Mesothelial cell of epicardium (in vitro differentiated cells): ENCODE measurements at regions not wholly inside any gene's neighbourhood (a gene's known extent, or its start where the extent isn't known, plus 50 kb on each side); places are given as distances from the start of the nearest gene placed in this dataset.

Experiments used
- DNase-seq, 2 experiments: peaks; one replicate each; pipeline ENCODE4 v3.0.0; 2021; ENCODE audit warnings: low spot score in 2 of 2; ENCODE audit not compliant: unreplicated experiment in 2 of 2
- H3K27ac Mint-ChIP-seq: 2 replicates; pipeline ENCODE4 v1.8.0; 2021; ENCODE audit warnings: mixed read lengths
- H3K27me3 Mint-ChIP-seq: 2 replicates; pipeline ENCODE4 v1.8.0; 2021; ENCODE audit warnings: low read depth, mixed read lengths
- H3K36me3 Mint-ChIP-seq: 2 replicates; pipeline ENCODE4 v1.8.0; 2021; ENCODE audit warnings: mixed read lengths
- H3K4me1 Mint-ChIP-seq: 2 replicates; pipeline ENCODE4 v1.8.0; 2021; ENCODE audit warnings: mixed read lengths
- H3K4me3 Mint-ChIP-seq: 2 replicates; pipeline ENCODE4 v1.8.0; 2021; ENCODE audit warnings: mild to moderate bottlenecking, moderate library complexity, mixed read lengths
- H3K9me3 Mint-ChIP-seq: 2 replicates; pipeline ENCODE4 v1.8.0; 2021; ENCODE audit warnings: mixed read lengths
- CTCF ChIP-seq: fragments of 200-600 bp; sonication (generic); IDR thresholded peaks from one replicate; pipeline ENCODE4 v1.5.0; 2021; ENCODE audit warnings: antibody characterized with exemption; ENCODE audit not compliant: unreplicated experiment

GRCh38 chr15:92326236-92326635 lies 67.4 kb upstream of the ST8SIA2 start:
- Mint-ChIP-seq H3K4me1 (peaks cover 30% of the 10 kb centered on the region), H3K36me3 (no peaks in the 10 kb centered on the region), H3K27ac (no peak overlapping the region), H3K27me3 (peaks cover 21% of the 10 kb centered on the region), H3K4me3 (no peak overlapping the region), H3K9me3 (no peaks in the 10 kb centered on the region)
- DNase-seq = no peak
- TF ChIP-seq CTCF = no peak

GRCh38 chr15:92327033-92327432 lies 66.6 kb upstream of the ST8SIA2 start:
- Mint-ChIP-seq H3K9me3 (peaks cover 4% of the 10 kb centered on the region), H3K36me3 (no peaks in the 10 kb centered on the region), H3K27ac (no peak overlapping the region), H3K4me3 (no peak overlapping the region), H3K27me3 (peaks cover 16% of the 10 kb centered on the region), H3K4me1 (peaks cover 30% of the 10 kb centered on the region)
- no peak for TF ChIP-seq CTCF
- DNase-seq = no peak

- Mint-ChIP-seq H3K27ac (no peak overlapping the region), H3K36me3 (no peaks in the 10 kb centered on the region), H3K4me3 (no peak overlapping the region), H3K4me1 (peaks cover 24% of the 10 kb centered on the region), H3K9me3 (peaks cover 10% of the 10 kb centered on the region), H3K27me3 (peaks cover 13% of the 10 kb centered on the region)
- no peak for DNase-seq
- no peak for TF ChIP-seq CTCF
Observed at GRCh38 chr15:92328207-92328606, 65.5 kb upstream of the ST8SIA2 start.

- Mint-ChIP-seq H3K4me1 (peaks cover 1% of the 10 kb centered on the region), H3K27me3 (peaks cover 31% of the 10 kb centered on the region), H3K27ac (no peak overlapping the region), H3K4me3 (no peak overlapping the region), H3K36me3 (no peaks in the 10 kb centered on the region), H3K9me3 (peaks cover 12% of the 10 kb centered on the region)
- no peak for DNase-seq
- no peak for TF ChIP-seq CTCF
Observed at GRCh38 chr15:92332125-92332899, 61.4 kb upstream of the ST8SIA2 start.

GRCh38 chr15:92333709-92334108 lies 60.0 kb upstream of the ST8SIA2 start:
- Mint-ChIP-seq H3K4me1 (no peaks in the 10 kb centered on the region), H3K27ac (no peak overlapping the region), H3K27me3 (peaks cover 35% of the 10 kb centered on the region), H3K9me3 (peaks cover 12% of the 10 kb centered on the region), H3K36me3 (no peaks in the 10 kb centered on the region), H3K4me3 (no peak overlapping the region)
- no peak for DNase-seq
- no peak for TF ChIP-seq CTCF
